ENCODE measurements at regions not wholly inside any gene's neighbourhood (a gene's known extent, or its start where the extent isn't known, plus 50 kb on each side); places are given as distances from the start of the nearest gene placed in this dataset.

DNA sequence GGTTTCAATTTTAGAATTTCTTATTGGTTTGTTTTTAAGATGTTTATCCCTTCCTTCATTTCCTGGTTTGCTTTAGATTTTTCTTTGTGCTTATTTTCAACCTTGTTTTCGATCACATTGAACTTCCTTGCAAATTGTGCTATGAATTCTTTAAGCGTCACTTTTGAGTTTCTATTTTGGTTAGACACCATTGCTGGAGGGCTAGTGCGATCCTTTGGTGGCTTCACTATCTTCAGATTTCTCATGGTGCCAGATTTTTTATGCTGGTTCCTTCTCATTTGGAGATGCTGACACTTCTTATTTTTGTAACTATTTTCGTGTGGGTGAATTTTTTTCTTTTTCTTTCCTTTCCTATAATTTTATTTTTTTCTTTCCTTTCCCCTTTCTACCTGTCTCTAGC lies 227.2 kb upstream of the HDX start:
- H3K4me1 ChIP-seq = no peaks in the 10 kb centered on the region
- no peak overlapping the region for H3K4me3 ChIP-seq
- no peaks in the 10 kb centered on the region for H3K9me3 ChIP-seq
- no peak for DNase-seq
- H3K36me3 ChIP-seq = no peaks in the 10 kb centered on the region
- no peak overlapping the region for H3K27ac ChIP-seq
- no peaks in the 10 kb centered on the region for H3K27me3 ChIP-seq
- TF ChIP-seq CTCF (IDR thresholded peaks at IDR 0.05) (no peak), POLR2A (IDR thresholded peaks at IDR 0.05) (no peak)

DNA sequence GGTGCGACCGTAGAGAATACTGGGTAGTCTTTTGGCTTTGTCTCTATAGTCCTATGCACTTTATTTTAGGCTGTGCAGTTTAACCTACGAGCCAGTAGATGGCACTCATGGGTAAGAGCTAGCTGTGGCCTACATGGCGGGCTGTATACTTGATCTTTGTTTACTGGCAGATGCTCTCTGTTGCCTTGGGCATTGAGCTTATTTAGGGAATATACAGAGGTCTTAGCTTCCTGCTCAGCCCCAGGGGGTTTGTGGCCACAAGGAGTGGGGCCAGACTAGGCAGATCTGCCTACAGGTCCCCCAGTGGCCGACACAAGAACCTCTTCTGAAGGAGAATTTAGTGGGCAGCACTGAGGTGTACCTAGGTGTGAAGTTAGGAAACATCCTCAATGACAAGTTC lies 227.6 kb upstream of the HDX start:
- Histone ChIP-seq H3K27ac (no peak overlapping the region), H3K36me3 (no peaks in the 10 kb centered on the region), H3K9me3 (no peaks in the 10 kb centered on the region), H3K4me3 (no peak overlapping the region), H3K27me3 (no peaks in the 10 kb centered on the region), H3K4me1 (no peaks in the 10 kb centered on the region)
- peak in 1 of 3 donors; percentile 56 for DNase-seq
- TF ChIP-seq CTCF (IDR thresholded peaks at IDR 0.05) (peak in 5 of 6 experiments; percentile 6 to 72 (median 56)), POLR2A (IDR thresholded peaks at IDR 0.05) (no peak)

- H3K36me3 ChIP-seq = no peaks in the 10 kb centered on the region
- H3K27me3 ChIP-seq = no peaks in the 10 kb centered on the region
- TF ChIP-seq POLR2A (IDR thresholded peaks at IDR 0.05) = no peak
- no peak for TF ChIP-seq CTCF (IDR thresholded peaks at IDR 0.05)
- DNase-seq = no peak
- H3K27ac ChIP-seq = no peak overlapping the region
- no peaks in the 10 kb centered on the region for H3K4me1 ChIP-seq
- H3K4me3 ChIP-seq = no peak overlapping the region
- no peaks in the 10 kb centered on the region for H3K9me3 ChIP-seq
Measured at GRCh38 chrX:84735025-84735424, 232.8 kb upstream of the HDX start.

DNA sequence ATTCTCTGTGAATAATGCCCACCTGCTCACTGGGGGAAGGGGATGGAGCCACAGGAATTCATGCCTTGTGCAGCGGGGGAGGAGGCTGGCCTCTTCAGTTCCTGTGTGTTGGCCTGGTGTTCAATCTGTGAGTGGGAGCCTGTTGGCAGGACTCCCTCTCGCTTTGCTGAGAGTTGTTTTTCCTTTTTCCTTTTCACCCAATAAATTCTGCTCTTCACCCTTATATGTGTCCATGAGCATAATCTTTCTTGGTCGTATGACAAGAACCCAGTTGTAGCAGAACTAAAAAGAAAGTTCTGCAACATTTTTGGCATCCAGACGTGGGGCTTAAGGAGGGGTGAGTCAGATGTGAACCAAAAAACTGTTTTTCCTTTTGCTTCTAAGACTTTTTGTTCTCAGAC lies 235.2 kb upstream of the HDX start:
- DNase-seq = no peak
- Histone ChIP-seq H3K9me3 (no peaks in the 10 kb centered on the region), H3K4me1 (no peaks in the 10 kb centered on the region), H3K4me3 (no peak overlapping the region), H3K27me3 (no peaks in the 10 kb centered on the region), H3K36me3 (no peaks in the 10 kb centered on the region), H3K27ac (no peak overlapping the region)
- TF ChIP-seq CTCF (IDR thresholded peaks at IDR 0.05) (no peak), POLR2A (IDR thresholded peaks at IDR 0.05) (no peak)

- no peak for TF ChIP-seq CTCF (IDR thresholded peaks at IDR 0.05)
- no peak for TF ChIP-seq POLR2A (IDR thresholded peaks at IDR 0.05)
- Histone ChIP-seq H3K36me3 (no peaks in the 10 kb centered on the region), H3K4me1 (no peaks in the 10 kb centered on the region), H3K9me3 (no peaks in the 10 kb centered on the region), H3K4me3 (no peak overlapping the region), H3K27me3 (no peaks in the 10 kb centered on the region), H3K27ac (no peak overlapping the region)
- no peak for DNase-seq
Measured at GRCh38 chrX:84747516-84747915, 245.3 kb upstream of the HDX start.

DNA sequence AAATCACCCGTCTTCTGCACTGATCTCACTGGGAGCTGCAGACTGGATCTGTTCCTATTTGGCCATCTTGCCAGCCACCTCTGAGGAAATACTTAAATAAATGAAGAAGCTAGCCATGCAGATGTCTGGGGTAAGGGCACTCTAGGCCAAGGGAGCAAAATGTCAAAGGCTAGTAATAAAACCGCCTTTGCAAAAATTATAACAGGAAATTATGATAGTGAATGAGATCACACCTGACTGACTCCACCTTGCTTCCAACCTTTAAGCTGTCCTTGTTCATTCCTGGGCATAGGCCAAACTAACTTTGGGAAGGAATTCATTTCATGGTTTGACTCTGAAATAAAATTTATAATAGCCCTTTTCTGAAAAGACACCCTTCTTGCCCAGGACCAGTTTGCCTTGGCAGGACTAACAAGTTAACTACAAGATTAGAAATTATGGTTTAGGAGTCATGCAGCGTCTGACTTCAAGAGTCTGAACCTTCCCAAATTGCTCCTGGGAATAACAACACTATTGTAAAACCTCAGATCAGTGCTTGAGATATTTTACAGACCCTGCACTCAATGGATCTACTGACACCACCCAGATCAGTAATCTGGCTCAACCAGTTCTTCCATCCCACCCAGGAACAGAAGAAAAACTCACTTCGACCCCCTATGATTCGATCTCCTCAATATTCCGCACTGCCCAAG lies 246.9 kb upstream of the HDX start:
- no peak for TF ChIP-seq CTCF (IDR thresholded peaks at IDR 0.05)
- TF ChIP-seq POLR2A (IDR thresholded peaks at IDR 0.05) = no peak
- no peaks in the 10 kb centered on the region for H3K4me1 ChIP-seq
- DNase-seq = no peak
- no peaks in the 10 kb centered on the region for H3K36me3 ChIP-seq
- H3K27me3 ChIP-seq = no peaks in the 10 kb centered on the region
- no peaks in the 10 kb centered on the region for H3K9me3 ChIP-seq
- H3K4me3 ChIP-seq = no peak overlapping the region
- no peak overlapping the region for H3K27ac ChIP-seq
